GM12864 (cell line): ENCODE measurements at regions not wholly inside any gene's neighbourhood (a gene's known extent, or its start where the extent isn't known, plus 50 kb on each side); places are given as distances from the start of the nearest gene placed in this dataset.

Source experiments
- DNase-seq: peaks from one replicate; pipeline ENCODE4 v3.0.0-alpha.2; 2011; ENCODE audit warnings: low read depth
- H3K4me3 ChIP-seq: 2 replicates; pipeline ENCODE4 v1.5.1; 2011; ENCODE audit warnings: mild to moderate bottlenecking, low read depth, low read length, control low read depth
- TF ChIP-seq, protein P1 (sequence below): IDR thresholded peaks from 2 replicates; pipeline ENCODE4 v1.5.1; 2011; ENCODE audit warnings: low read depth, mild to moderate bottlenecking, moderate library complexity, low read length, control low read depth, inconsistent platforms; ENCODE audit errors: missing control alignments

DNA sequence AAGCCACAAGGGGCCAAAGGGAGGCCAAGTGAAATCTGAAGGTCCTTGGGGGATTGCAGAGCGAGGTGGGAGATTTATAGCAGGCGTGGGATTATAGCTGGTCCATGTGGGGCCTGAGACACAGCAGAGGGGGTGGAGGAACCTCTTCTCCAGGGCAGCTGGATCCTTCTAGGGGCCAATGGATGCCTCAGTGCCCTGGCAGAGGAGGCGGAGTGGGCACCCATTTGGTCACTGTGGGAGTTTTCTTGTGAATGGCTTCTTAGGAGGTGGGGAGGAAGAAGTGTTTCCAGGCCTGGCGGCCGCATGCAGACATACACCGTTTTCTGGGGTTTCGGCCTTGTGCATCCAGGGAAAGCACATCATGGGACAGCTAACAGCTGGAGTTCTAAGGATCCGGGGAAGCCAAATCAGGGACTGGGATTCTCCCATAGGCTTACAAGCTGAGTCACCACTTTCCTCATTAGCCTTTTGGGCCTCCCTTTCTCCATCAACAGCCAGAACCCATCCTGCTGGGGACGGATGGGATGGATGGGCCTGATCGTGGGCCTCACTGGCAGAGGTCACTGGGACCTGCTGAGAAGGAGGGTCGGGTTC lies 76.5 kb downstream of the RHOU start:
- no peak overlapping the region for H3K4me3 ChIP-seq
- DNase-seq: no peak
- TF ChIP-seq, protein P1, sequence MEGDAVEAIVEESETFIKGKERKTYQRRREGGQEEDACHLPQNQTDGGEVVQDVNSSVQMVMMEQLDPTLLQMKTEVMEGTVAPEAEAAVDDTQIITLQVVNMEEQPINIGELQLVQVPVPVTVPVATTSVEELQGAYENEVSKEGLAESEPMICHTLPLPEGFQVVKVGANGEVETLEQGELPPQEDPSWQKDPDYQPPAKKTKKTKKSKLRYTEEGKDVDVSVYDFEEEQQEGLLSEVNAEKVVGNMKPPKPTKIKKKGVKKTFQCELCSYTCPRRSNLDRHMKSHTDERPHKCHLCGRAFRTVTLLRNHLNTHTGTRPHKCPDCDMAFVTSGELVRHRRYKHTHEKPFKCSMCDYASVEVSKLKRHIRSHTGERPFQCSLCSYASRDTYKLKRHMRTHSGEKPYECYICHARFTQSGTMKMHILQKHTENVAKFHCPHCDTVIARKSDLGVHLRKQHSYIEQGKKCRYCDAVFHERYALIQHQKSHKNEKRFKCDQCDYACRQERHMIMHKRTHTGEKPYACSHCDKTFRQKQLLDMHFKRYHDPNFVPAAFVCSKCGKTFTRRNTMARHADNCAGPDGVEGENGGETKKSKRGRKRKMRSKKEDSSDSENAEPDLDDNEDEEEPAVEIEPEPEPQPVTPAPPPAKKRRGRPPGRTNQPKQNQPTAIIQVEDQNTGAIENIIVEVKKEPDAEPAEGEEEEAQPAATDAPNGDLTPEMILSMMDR: no peak

GRCh38 chr1:228812961-228813360 lies 77.7 kb downstream of the RHOU start:
- DNase-seq: no peak
- H3K4me3 ChIP-seq: no peak overlapping the region
- TF ChIP-seq, protein P1: no peak

DNA sequence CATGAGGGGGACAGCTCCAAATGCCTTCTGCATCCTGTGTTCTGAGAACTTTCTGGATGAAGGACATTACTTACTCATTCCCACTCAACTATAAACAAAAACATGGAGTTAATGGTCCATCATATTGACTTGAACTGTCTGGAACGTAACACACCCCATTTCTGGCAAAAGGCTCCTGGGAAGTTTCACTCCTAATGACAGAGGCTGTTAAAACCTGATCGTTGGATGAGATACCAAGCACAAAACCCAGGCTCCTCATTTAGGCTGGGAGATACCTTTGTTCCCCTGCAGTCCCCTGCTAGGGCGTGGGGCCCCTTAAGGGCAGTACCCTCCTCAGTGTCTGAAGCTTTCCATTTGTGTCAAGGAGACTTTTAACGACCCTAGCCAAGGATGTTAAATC lies 78.9 kb downstream of the RHOU start:
- H3K4me3 ChIP-seq: no peak overlapping the region
- TF ChIP-seq, protein P1: no peak
- no peak for DNase-seq

GRCh38 chr1:228818296-228818695 lies 83.0 kb downstream of the RHOU start:
- TF ChIP-seq, protein P1: no peak
- no peak for DNase-seq
- H3K4me3 ChIP-seq: no peak overlapping the region

- no peak for DNase-seq
- H3K4me3 ChIP-seq: no peak overlapping the region
- TF ChIP-seq, protein P1: no peak
These were observed 83.8 kb downstream of the RHOU start for GRCh38 chr1:228818928-228819630.

GRCh38 chr1:228821252-228821651 lies 86.0 kb downstream of the RHOU start:
- no peak overlapping the region for H3K4me3 ChIP-seq
- TF ChIP-seq, protein P1: no peak
- DNase-seq: no peak

GRCh38 chr1:228823200-228823599 lies 87.9 kb downstream of the RHOU start:
- DNase-seq: no peak
- no peak overlapping the region for H3K4me3 ChIP-seq
- TF ChIP-seq, protein P1: no peak
